ENCODE measurements at regions not wholly inside any gene's neighbourhood (a gene's known extent, or its start where the extent isn't known, plus 50 kb on each side); places are given as distances from the start of the nearest gene placed in this dataset.

DNA sequence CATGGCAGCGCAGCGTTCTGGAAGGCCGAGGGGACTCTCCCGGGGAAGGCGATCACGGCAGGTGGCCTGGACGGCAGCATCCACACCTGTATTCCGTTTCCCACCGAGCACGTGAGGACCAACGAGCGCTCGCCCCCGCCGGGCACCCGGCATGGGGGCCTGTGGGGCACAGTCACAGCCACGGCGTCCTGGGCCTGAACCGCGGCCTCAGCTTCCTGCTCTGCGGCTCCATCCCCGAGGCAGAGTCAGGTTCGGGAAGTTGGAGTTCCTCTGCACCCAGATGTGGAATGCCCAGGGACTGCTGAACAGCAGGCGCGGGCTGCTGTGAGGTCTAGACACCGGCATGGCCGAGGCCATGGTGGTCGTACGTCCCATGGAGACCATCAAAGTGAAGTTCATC is 1713.9 kb downstream of the TP53TG3F start:
- H3K4me3 ChIP-seq (ENCODE audit: low read depth, low read length), result no peak overlapping the region
- no peak for DNase-seq (ENCODE audit: low read depth)
- TF ChIP-seq, protein P1, sequence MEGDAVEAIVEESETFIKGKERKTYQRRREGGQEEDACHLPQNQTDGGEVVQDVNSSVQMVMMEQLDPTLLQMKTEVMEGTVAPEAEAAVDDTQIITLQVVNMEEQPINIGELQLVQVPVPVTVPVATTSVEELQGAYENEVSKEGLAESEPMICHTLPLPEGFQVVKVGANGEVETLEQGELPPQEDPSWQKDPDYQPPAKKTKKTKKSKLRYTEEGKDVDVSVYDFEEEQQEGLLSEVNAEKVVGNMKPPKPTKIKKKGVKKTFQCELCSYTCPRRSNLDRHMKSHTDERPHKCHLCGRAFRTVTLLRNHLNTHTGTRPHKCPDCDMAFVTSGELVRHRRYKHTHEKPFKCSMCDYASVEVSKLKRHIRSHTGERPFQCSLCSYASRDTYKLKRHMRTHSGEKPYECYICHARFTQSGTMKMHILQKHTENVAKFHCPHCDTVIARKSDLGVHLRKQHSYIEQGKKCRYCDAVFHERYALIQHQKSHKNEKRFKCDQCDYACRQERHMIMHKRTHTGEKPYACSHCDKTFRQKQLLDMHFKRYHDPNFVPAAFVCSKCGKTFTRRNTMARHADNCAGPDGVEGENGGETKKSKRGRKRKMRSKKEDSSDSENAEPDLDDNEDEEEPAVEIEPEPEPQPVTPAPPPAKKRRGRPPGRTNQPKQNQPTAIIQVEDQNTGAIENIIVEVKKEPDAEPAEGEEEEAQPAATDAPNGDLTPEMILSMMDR (conservative IDR thresholded peaks at IDR 0.05; ENCODE audit: low read depth, low read length), result no peak

DNA sequence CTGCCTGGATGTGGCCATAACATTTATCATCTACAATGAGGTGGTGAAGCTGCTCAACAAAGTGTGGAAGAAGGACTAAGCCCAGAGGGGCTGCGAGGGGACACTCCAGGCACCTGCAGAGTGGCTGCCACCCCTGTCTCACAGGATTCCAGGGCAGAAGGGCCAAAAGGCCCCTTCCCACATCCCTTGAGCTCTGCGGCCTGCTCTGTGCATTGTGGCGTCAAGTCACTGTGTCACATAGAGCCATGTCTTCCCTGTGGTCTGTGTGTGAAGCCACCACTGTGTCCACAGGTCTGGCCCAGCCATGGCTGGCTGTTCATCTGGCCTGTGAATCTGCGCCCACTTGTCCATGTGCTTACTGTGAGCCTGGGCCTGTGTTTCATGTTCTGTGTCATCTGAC is 1714.6 kb downstream of the TP53TG3F start:
- H3K4me3 ChIP-seq (ENCODE audit: low read depth, low read length), result no peak overlapping the region
- TF ChIP-seq, protein P1 (conservative IDR thresholded peaks at IDR 0.05; ENCODE audit: low read depth, low read length), result no peak
- no peak for DNase-seq (ENCODE audit: low read depth)

DNA sequence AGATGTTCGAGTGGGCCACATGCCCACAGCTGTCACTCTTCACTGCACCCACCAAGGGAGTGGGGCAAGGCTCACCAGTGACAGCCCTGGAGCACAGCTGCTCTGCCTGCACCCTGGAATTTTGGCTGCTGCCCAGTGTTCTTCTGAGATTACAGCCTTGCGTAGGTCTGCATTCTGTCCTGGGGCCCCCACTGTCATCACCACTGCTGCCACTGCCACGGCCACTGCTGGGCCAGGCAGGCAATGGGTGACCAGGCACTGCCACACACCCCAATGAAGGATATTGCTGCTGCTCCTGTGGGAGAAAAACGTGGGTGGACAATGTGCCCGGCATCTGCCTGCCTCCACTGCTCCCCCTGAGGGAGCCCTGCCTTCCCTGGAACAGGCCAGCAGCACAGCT is 1717.0 kb downstream of the TP53TG3F start:
- TF ChIP-seq, protein P1 (conservative IDR thresholded peaks at IDR 0.05; ENCODE audit: low read depth, low read length), result no peak
- no peak overlapping the region for H3K4me3 ChIP-seq (ENCODE audit: low read depth, low read length)
- no peak for DNase-seq (ENCODE audit: low read depth)

DNA sequence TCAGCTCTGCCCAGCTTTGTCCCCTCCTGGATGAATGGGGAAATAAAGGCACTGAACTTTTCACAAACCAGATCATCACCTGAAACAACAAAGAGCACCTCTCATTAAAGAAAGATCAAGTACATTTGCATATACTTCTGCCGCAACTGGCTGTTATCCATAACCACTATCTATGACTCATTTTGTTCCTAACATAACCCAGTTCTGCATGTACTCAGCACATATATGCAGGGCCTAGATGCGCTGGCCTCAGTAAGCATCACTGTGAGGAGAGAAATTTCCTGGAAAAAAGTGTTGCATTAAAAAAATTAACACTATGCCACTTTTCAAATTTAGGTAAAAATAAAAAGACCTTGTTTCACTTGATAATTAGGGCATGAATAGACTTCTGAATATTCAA is 1718.4 kb downstream of the TP53TG3F start:
- TF ChIP-seq, protein P1 (conservative IDR thresholded peaks at IDR 0.05; ENCODE audit: low read depth, low read length), result no peak

DNA sequence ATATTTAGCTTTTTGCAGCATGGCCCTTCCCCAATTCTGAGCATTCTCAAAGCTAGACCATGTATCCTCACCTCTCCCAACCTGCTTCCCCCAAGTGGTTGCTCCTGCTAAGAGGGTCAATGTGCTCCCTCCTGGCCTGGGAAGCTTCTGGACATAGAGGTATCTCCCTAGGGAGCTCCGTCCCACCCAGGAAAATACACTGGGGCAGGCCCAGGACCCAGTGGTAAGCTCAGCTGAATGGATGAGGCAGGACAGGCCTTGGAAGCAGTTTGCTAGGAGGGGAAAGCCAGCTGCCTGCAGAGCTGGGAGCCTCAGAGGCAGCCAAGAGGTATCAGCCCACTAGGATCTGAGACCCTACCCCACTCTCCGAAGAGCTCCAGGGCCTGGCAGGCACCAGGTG is 1721.6 kb downstream of the TP53TG3F start:
- H3K4me3 ChIP-seq (ENCODE audit: low read depth, low read length), result no peak overlapping the region
- DNase-seq (ENCODE audit: low read depth), result no peak
- TF ChIP-seq, protein P1 (conservative IDR thresholded peaks at IDR 0.05; ENCODE audit: low read depth, low read length), result no peak

More for the DNA sequence above, 1718.4 kb downstream of the TP53TG3F start:
- no peak overlapping the region for H3K4me3 ChIP-seq (ENCODE audit: low read depth, low read length)
- no peak for DNase-seq (ENCODE audit: low read depth)

DNA sequence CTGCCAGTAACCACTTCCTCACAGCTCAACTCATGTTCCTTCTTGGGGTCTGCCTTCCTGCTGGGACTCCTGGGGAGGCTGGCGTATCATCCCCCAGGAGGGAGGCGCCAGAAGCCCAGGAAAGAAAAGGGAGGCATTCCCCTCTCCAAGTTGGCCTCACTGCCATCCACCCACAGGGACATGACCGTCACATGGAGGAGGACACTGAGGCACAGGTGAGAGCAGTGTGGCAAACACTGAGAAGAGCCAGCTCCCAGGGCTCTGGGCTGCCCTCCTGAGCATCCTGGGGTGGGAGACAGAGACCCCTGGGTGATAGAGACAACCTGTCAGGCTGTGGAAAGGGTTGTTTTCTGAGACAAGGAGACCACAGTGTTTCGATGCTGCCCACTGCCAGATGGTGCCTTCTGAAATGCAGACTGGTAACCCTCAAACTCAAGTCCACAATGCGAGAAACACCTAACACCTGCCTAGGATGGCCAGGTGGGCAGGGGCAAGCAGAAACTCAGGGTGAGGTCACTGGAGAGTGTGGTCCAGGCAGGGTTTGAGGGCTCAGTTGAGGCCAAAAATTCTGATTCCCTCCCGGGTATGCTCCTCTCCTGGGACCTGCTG is 1722.1 kb downstream of the TP53TG3F start:
- TF ChIP-seq, protein P1 (conservative IDR thresholded peaks at IDR 0.05; ENCODE audit: low read depth, low read length), result no peak
- H3K4me3 ChIP-seq (ENCODE audit: low read depth, low read length), result no peak overlapping the region
- DNase-seq (ENCODE audit: low read depth), result no peak

DNA sequence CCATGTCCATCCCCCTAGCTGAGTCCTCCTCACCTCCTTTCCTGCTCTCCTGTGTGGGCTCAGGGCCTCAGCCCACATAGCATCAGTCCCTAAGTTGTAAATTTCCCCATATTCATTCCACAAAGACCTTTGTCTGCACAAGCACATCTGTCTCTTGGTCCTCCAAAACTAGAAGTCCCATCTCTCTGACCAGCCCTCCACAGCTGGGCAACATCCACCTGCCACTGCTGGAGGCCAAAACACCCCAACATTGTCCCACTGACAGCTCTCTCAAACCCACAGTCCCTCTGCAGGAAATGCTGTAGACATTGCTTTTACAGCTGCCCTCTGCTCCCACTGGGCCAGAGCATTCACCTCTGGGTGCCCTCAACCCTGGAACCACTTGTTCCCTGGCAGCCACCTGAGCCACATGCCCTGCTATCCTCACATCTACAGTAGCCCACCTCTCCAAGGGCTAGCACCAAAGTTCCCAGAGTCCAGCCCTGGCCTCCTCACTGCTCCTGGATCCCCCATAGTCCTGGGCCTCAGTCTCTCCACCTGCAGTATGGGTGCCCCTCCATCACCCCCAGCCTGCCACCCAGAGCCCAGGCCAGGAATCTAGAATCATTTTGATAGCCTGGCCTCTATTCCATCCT is 1722.7 kb downstream of the TP53TG3F start:
- no peak for DNase-seq (ENCODE audit: low read depth)
- TF ChIP-seq, protein P1 (conservative IDR thresholded peaks at IDR 0.05; ENCODE audit: low read depth, low read length), result no peak
- H3K4me3 ChIP-seq (ENCODE audit: low read depth, low read length), result no peak overlapping the region
